Chondrocyte (in vitro differentiated cells): ENCODE measurements at regions not wholly inside any gene's neighbourhood (a gene's known extent, or its start where the extent isn't known, plus 50 kb on each side); places are given as distances from the start of the nearest gene placed in this dataset.
"Not testable (repeated sequence)": the region's sequence is repeated elsewhere in the genome, so short reads cannot be mapped to it uniquely, and the experiment has no call there.

Experiments
- DNase-seq: peaks from one replicate; pipeline ENCODE4 v3.0.0; 2021; ENCODE audit warnings: mixed read lengths, low spot score
- H3K27ac Mint-ChIP-seq: one replicate; pipeline ENCODE4 v1.8.0; 2021; ENCODE audit warnings: mild to moderate bottlenecking, moderate library complexity, mixed read lengths; ENCODE audit not compliant: unreplicated experiment
- H3K27me3 Mint-ChIP-seq: 2 replicates; pipeline ENCODE4 v1.8.0; 2021; ENCODE audit warnings: low read depth, mixed read lengths
- H3K36me3 Mint-ChIP-seq: 2 replicates; pipeline ENCODE4 v1.8.0; 2021; ENCODE audit warnings: low read depth, mixed read lengths
- H3K4me1 Mint-ChIP-seq: 2 replicates; pipeline ENCODE4 v1.8.0; 2021; ENCODE audit warnings: low read depth, mild to moderate bottlenecking, mixed read lengths
- H3K4me3 Mint-ChIP-seq: one replicate; pipeline ENCODE4 v1.8.0; 2021; ENCODE audit warnings: mild to moderate bottlenecking, moderate library complexity, mixed read lengths; ENCODE audit not compliant: unreplicated experiment
- H3K9me3 Mint-ChIP-seq: 2 replicates; pipeline ENCODE4 v1.8.0; 2021; ENCODE audit warnings: low read depth, mixed read lengths
- CTCF ChIP-seq: fragments of 200-600 bp; sonication (generic); IDR thresholded peaks from 2 replicates; pipeline ENCODE4 v1.5.0; 2021; ENCODE audit warnings: antibody characterized with exemption, mild to moderate bottlenecking, moderate library complexity

- no peaks in the 10 kb centered on the region for H3K36me3 Mint-ChIP-seq
- no peak overlapping the region for H3K4me3 Mint-ChIP-seq
- DNase-seq = no peak
- H3K4me1 Mint-ChIP-seq = peaks cover 34% of the 10 kb centered on the region
- TF ChIP-seq CTCF = no peak
- H3K27ac Mint-ChIP-seq = no peak overlapping the region
- H3K9me3 Mint-ChIP-seq = no peaks in the 10 kb centered on the region
- no peaks in the 10 kb centered on the region for H3K27me3 Mint-ChIP-seq
These were observed 69.4 kb upstream of the USP25 start for GRCh38 chr21:15660423-15660804.

GRCh38 chr21:15667010-15667409 is 62.8 kb upstream of the USP25 start:
- Mint-ChIP-seq H3K36me3 (no peaks in the 10 kb centered on the region), H3K27me3 (no peaks in the 10 kb centered on the region), H3K4me3 (no peak overlapping the region), H3K4me1 (peaks cover 25% of the 10 kb centered on the region), H3K9me3 (no peaks in the 10 kb centered on the region), H3K27ac (no peak overlapping the region)
- DNase-seq = no peak
- TF ChIP-seq CTCF = no peak

DNA sequence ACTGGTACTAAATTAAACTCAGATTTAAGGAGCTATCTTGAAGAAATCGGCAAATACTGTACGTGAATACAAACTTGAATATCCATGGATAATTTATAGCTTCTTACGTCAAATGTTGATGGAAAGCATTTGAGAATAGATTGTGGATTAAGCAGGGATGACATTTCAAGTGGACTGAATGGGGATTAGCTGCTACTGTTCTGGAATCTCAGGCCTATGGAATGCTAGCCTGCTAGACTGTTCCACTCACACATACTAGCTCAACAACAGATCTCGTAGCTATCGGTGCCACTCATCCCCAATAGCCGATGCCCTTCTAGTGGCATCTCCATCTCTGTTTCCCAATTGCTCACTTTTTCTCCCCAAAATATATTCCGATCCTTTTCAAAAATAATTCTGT is 62.0 kb upstream of the USP25 start:
- H3K36me3 Mint-ChIP-seq = no peaks in the 10 kb centered on the region
- H3K27ac Mint-ChIP-seq = no peak overlapping the region
- H3K9me3 Mint-ChIP-seq = no peaks in the 10 kb centered on the region
- H3K4me1 Mint-ChIP-seq = peaks cover 18% of the 10 kb centered on the region
- no peak for DNase-seq
- no peak for TF ChIP-seq CTCF
- H3K27me3 Mint-ChIP-seq = no peaks in the 10 kb centered on the region
- no peak overlapping the region for H3K4me3 Mint-ChIP-seq

DNA sequence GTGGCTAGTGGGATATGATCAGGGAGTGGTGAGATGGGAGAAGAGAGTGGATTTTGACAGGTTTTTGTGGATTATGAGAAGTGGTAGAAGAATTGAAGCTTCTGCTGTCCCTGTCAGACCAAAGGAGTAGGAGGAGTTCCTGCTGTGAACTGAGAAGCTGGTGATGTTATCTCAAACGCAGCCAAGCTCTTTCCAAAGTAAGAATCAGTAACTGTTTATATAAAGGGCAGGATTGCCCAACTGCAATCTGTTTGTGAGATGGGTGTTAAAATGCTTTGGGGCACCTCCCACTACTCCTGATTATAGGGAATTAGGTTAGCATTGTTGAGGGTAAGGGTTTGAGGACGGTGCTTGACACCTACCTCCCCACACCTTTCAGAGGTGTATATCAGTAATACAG is 60.5 kb upstream of the USP25 start:
- H3K9me3 Mint-ChIP-seq = no peaks in the 10 kb centered on the region
- no peaks in the 10 kb centered on the region for H3K27me3 Mint-ChIP-seq
- H3K36me3 Mint-ChIP-seq = no peaks in the 10 kb centered on the region
- H3K4me1 Mint-ChIP-seq = peaks cover 17% of the 10 kb centered on the region
- no peak overlapping the region for H3K27ac Mint-ChIP-seq
- H3K4me3 Mint-ChIP-seq = no peak overlapping the region
- DNase-seq = no peak
- no peak for TF ChIP-seq CTCF

DNA sequence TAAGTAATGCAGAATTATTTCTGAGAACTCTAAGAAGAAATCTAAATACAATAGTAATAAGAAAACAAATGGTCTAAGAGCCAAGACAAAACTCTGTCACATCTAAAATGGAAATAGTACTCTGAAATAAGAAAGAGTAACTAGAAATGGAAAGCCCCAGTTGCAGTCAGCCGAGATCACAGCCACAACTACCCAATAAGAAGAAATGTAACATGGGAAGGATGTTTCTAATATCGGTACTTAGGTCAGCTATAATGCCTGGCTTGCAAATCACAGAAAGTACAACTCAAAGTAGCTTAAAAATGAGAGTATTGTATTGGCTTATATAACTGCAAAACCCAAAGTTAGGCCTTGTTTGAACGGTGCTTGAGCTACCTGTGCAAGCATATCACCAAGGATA is 58.6 kb upstream of the USP25 start:
- Mint-ChIP-seq H3K4me3 (no peak overlapping the region), H3K9me3 (no peaks in the 10 kb centered on the region), H3K36me3 (no peaks in the 10 kb centered on the region), H3K4me1 (peaks cover 14% of the 10 kb centered on the region), H3K27me3 (no peaks in the 10 kb centered on the region), H3K27ac (no peak overlapping the region)
- no peak for DNase-seq
- no peak for TF ChIP-seq CTCF

DNA sequence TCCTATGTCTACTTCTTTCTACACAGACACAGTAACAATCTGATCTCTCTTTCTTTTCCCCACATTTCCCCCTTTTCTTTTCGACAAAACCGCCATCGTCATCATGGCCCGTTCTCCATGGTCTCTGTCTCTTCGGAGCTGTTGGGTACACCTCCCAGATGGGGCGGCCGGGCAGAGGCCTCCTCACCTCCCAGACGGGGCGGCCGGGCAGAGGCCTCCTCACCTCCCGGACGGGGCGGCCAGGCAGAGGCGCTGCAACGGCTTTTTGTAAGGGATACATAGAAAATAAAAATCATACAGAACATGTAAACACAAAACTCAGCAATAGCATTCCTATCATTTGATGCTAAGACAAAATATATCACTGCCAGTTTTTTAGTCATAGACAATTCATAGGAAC is 57.2 kb upstream of the USP25 start:
- not testable (repeated sequence) for H3K9me3 Mint-ChIP-seq, H3K27me3 Mint-ChIP-seq, DNase-seq, H3K4me3 Mint-ChIP-seq, H3K4me1 Mint-ChIP-seq, H3K27ac Mint-ChIP-seq, H3K36me3 Mint-ChIP-seq
